ENCODE measurements at regions not wholly inside any gene's neighbourhood (a gene's known extent, or its start where the extent isn't known, plus 50 kb on each side); places are given as distances from the start of the nearest gene placed in this dataset.

- DNase-seq (ENCODE audit: low spot score) = no peak
- H3K4me3 ChIP-seq = no peak overlapping the region
- no peak for TF ChIP-seq CTCF (IDR thresholded peaks at IDR 0.05)
- no peak overlapping the region for H3K27ac ChIP-seq
These were observed 130.7 kb upstream of the KLF4 start for GRCh38 chr9:107620236-107620635.

- no peak for TF ChIP-seq CTCF (IDR thresholded peaks at IDR 0.05)
- Histone ChIP-seq H3K27ac (no peak overlapping the region), H3K4me3 (no peak overlapping the region)
- no peak for DNase-seq (ENCODE audit: low spot score)
These were observed 125.8 kb upstream of the KLF4 start for GRCh38 chr9:107615321-107615720.

DNA sequence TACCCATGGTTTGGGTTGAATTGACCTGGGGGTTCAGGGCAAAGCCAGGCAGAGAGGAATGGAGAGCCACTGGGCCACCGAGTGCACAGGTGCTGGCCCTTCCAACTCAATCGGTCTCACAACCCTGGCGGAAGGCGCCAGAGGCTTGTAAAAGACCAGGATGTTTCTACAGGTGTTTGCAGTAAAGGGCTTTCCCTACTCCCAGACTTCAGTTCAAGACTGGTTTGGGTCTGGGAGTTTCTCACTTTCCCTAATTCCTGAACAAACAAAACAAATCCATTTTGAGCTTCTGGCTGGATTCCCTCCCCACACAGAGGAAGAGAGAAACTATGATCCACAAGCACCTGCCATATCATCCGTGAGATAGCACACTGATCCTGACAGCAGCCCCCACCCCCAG lies 125.2 kb upstream of the KLF4 start:
- no peak for TF ChIP-seq CTCF (IDR thresholded peaks at IDR 0.05)
- Histone ChIP-seq H3K4me3 (no peak overlapping the region), H3K27ac (no peak overlapping the region)
- no peak for DNase-seq (ENCODE audit: low spot score)

DNA sequence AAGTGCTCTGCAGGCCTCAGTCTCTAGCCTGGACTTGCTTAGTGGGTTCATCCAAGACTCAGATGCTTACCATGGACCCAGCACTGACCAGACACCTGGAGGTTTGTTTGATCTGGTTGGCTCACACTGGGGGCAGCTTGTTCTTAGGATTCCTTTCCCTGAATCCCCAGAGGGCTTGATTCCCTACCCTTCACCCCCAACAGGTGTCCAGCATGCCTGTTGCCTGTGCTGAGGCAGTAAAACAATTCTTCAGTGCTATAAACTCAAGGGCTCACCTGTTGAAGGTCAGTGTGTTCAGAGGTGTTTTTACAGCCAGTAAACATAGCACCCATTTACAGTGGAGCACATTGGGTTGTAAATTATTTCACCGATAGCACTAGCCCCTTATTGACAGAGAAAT lies 123.8 kb upstream of the KLF4 start:
- TF ChIP-seq CTCF (IDR thresholded peaks at IDR 0.05) = no peak
- Histone ChIP-seq H3K27ac (no peak overlapping the region), H3K4me3 (no peak overlapping the region)
- DNase-seq (ENCODE audit: low spot score) = no peak

- no peak for TF ChIP-seq CTCF (IDR thresholded peaks at IDR 0.05)
- Histone ChIP-seq H3K4me3 (no peak overlapping the region), H3K27ac (no peak overlapping the region)
- DNase-seq (ENCODE audit: low spot score) = no peak
These were observed 122.6 kb upstream of the KLF4 start for GRCh38 chr9:107612136-107612535.

GRCh38 chr9:107609547-107609946 lies 120.0 kb upstream of the KLF4 start:
- H3K4me3 ChIP-seq = no peak overlapping the region
- DNase-seq (ENCODE audit: low spot score) = no peak
- no peak for TF ChIP-seq CTCF (IDR thresholded peaks at IDR 0.05)
- no peak overlapping the region for H3K27ac ChIP-seq

DNA sequence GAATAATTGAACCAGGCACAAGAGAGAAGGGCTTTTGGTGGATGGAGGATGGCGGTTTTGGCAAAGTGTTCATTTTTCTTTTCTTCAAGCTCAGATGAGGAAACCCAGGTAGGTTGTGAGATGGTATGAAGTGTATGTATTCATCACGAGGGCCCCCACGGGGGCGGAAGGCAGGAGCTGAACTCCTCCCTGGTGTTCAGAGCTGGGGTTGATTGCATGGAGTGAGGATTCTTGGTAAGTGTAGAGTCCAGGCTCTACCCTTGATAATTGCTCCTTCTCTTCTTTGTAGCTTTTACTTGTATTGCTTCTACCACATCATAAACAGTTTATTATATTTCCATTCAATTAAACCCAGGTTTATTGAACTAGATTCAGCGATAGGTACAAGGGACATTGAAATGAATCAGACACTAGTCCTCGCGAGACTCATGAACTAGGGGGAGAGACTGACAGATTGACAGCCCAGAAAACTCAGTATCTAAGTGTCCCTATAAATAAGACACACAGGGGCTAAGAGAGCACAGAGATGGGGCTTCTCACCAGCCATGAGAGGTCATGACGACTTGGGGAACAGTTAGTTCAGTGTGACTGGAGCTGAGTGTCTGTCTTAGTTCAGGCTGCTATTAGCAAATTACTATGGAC lies 116.7 kb upstream of the KLF4 start:
- no peak for DNase-seq (ENCODE audit: low spot score)
- TF ChIP-seq CTCF (IDR thresholded peaks at IDR 0.05) = no peak

More for the DNA sequence above, 116.7 kb upstream of the KLF4 start:
- H3K4me3 ChIP-seq = no peak overlapping the region
- H3K27ac ChIP-seq = no peak overlapping the region
